SK-N-SH (cell line): ENCODE measurements at regions not wholly inside any gene's neighbourhood (a gene's known extent, or its start where the extent isn't known, plus 50 kb on each side); places are given as distances from the start of the nearest gene placed in this dataset.

ENCODE experiments used
- CHD2 ChIP-seq: fragments of 150-350 bp; IDR thresholded peaks from 2 replicates; pipeline ENCODE4 v1.6.1; 2018; ENCODE audit warnings: low read length; ENCODE audit not compliant: partially characterized antibody
- GABPA ChIP-seq: IDR thresholded peaks from 2 replicates; pipeline ENCODE4 v1.4.0; 2012; ENCODE audit warnings: low read depth, mild to moderate bottlenecking
- GATA2 ChIP-seq: sonication (generic); formaldehyde crosslinking; IDR thresholded peaks from 2 replicates; pipeline ENCODE4 v1.5.0; 2020; ENCODE audit warnings: mild to moderate bottlenecking, missing genetic modification reagents
- JUND ChIP-seq: IDR thresholded peaks from 2 replicates; pipeline ENCODE4 v1.4.0; 2012
- TAF1 ChIP-seq: IDR thresholded peaks from 2 replicates; pipeline ENCODE4 v1.6.1; 2012; ENCODE audit warnings: low read depth, mild to moderate bottlenecking, low read length, moderate library complexity, borderline replicate concordance
- YY1 ChIP-seq: IDR thresholded peaks from 2 replicates; pipeline ENCODE4 v1.4.0; 2012; ENCODE audit warnings: low read depth, mild to moderate bottlenecking
- TF ChIP-seq, protein P1 (sequence below): fragments of 200-600 bp; sonication (generic); IDR thresholded peaks from 2 replicates; pipeline ENCODE4 v1.6.1; 2017; ENCODE audit warnings: antibody characterized with exemption, mild to moderate bottlenecking, moderate library complexity
- TF ChIP-seq, protein P2 (sequence below): IDR thresholded peaks from 2 replicates; pipeline ENCODE4 v1.4.0; 2012; ENCODE audit warnings: low read depth

DNA sequence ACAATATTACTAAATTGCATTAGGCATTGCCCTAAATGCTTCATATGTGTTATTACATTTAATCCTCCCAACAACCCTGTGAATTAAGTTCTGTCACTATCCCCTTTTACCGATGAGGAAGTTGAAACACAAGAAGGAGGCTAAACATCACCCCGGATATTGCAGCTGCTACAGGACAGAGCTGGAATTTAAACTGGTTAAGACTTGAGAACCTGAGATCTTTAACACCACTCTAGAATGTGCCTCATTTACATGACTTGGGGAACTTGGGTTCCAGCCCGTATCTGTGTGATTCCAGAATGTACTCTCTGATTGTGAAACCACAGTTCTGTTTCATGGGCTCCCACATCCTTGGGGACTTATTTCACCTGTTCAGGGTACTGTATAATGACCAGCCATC, 165.1 kb upstream of the PPARGC1A start:
- TF ChIP-seq GABPA (no peak), CHD2 (no peak), JUND (no peak), TAF1 (no peak), GATA2 (CRISPR knock-in tag) (no peak), YY1 (no peak)
- TF ChIP-seq, protein P1, sequence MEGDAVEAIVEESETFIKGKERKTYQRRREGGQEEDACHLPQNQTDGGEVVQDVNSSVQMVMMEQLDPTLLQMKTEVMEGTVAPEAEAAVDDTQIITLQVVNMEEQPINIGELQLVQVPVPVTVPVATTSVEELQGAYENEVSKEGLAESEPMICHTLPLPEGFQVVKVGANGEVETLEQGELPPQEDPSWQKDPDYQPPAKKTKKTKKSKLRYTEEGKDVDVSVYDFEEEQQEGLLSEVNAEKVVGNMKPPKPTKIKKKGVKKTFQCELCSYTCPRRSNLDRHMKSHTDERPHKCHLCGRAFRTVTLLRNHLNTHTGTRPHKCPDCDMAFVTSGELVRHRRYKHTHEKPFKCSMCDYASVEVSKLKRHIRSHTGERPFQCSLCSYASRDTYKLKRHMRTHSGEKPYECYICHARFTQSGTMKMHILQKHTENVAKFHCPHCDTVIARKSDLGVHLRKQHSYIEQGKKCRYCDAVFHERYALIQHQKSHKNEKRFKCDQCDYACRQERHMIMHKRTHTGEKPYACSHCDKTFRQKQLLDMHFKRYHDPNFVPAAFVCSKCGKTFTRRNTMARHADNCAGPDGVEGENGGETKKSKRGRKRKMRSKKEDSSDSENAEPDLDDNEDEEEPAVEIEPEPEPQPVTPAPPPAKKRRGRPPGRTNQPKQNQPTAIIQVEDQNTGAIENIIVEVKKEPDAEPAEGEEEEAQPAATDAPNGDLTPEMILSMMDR: no peak
- TF ChIP-seq, protein P2, sequence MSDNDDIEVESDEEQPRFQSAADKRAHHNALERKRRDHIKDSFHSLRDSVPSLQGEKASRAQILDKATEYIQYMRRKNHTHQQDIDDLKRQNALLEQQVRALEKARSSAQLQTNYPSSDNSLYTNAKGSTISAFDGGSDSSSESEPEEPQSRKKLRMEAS: no peak
